NCI-H2227 (cell line): ENCODE measurements at regions not wholly inside any gene's neighbourhood (a gene's known extent, or its start where the extent isn't known, plus 50 kb on each side); places are given as distances from the start of the nearest gene placed in this dataset.

ENCODE experiments used
- DNase-seq: peaks from one replicate; lab custom pipeline; 2025; ENCODE audit not compliant: unreplicated experiment; lab: John Stamatoyannopoulos, UW

GRCh38 chr9:109880276-109881169 lies 100.5 kb downstream of the PALM2AKAP2 start:
- DNase-seq, result peak; percentile 5

- no peak for DNase-seq
Observed at GRCh38 chr9:109883623-109884022, 103.6 kb downstream of the PALM2AKAP2 start.

GRCh38 chr9:109886041-109886440 lies 106.0 kb downstream of the PALM2AKAP2 start:
- no peak for DNase-seq

- DNase-seq, result no peak
Observed at GRCh38 chr9:109886617-109887016, 106.6 kb downstream of the PALM2AKAP2 start.

GRCh38 chr9:109887079-109887478 lies 107.1 kb downstream of the PALM2AKAP2 start:
- no peak for DNase-seq

- DNase-seq, result no peak
Observed at GRCh38 chr9:109888695-109889094, 108.7 kb downstream of the PALM2AKAP2 start.

- DNase-seq, result no peak
Observed at GRCh38 chr9:109889456-109889855, 109.5 kb downstream of the PALM2AKAP2 start.

- peak; percentile 47 for DNase-seq
Observed at GRCh38 chr9:109893241-109893640, 113.2 kb downstream of the PALM2AKAP2 start.

GRCh38 chr9:109894473-109894872 lies 114.5 kb downstream of the PALM2AKAP2 start:
- DNase-seq, result no peak

- DNase-seq, result no peak
Observed at GRCh38 chr9:109894921-109895758, 115.1 kb downstream of the PALM2AKAP2 start.

GRCh38 chr9:109901201-109901600 lies 121.2 kb downstream of the PALM2AKAP2 start:
- DNase-seq, result no peak

- peak; percentile 74 for DNase-seq
Observed at GRCh38 chr9:109903515-109904138, 123.6 kb downstream of the PALM2AKAP2 start.

GRCh38 chr9:109904666-109905065 lies 124.7 kb downstream of the PALM2AKAP2 start:
- DNase-seq, result no peak

GRCh38 chr9:109905472-109905871 lies 125.5 kb downstream of the PALM2AKAP2 start:
- DNase-seq, result no peak

GRCh38 chr9:109906766-109907382 lies 126.9 kb downstream of the PALM2AKAP2 start:
- no peak for DNase-seq

- no peak for DNase-seq
Observed at GRCh38 chr9:109907400-109907799, 127.4 kb downstream of the PALM2AKAP2 start.

GRCh38 chr9:109907810-109908458 lies 127.9 kb downstream of the PALM2AKAP2 start:
- no peak for DNase-seq

- DNase-seq, result no peak
Observed at GRCh38 chr9:109908459-109909390, 128.7 kb downstream of the PALM2AKAP2 start.
